Astrocyte (in vitro differentiated cells and primary cell): ENCODE measurements at regions not wholly inside any gene's neighbourhood (a gene's known extent, or its start where the extent isn't known, plus 50 kb on each side); places are given as distances from the start of the nearest gene placed in this dataset.

Experiments
- EZH2 ChIP-seq: IDR thresholded peaks from 2 replicates; pipeline ENCODE4 v1.6.1; 2012; ENCODE audit warnings: mild to moderate bottlenecking, low read length, inconsistent platforms; ENCODE audit not compliant: insufficient read depth
- TF ChIP-seq, protein P1 (sequence below): IDR thresholded peaks from 2 replicates; pipeline ENCODE4 v1.5.1; 2011; ENCODE audit warnings: low read depth, mild to moderate bottlenecking, inconsistent platforms, low read length, moderate library complexity; ENCODE audit not compliant: insufficient read depth

DNA sequence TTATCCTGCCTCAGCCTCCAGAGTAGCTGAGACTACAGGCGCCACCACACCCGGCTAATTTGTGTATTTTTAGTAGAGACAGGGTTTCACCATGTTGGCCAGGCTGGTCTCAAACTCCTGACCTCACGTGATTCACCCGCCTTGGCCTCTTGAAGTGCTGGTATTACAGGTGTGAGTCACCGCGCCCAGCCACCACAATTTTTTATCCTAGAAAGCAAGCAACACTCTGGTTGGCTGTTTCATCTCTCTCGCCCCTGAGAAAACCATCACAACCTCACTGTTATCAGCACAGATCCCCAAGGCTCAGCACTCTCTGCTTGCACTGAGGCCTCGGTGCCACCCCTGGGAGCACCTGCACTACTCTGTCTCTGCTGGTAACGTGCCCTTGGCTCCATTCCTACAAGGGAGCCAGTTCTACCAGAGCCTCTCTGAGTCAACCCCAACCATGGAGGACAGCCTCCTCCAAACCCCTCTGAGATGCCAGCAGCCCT lies 134.8 kb upstream of the AGAP1 start:
- TF ChIP-seq, protein P1, sequence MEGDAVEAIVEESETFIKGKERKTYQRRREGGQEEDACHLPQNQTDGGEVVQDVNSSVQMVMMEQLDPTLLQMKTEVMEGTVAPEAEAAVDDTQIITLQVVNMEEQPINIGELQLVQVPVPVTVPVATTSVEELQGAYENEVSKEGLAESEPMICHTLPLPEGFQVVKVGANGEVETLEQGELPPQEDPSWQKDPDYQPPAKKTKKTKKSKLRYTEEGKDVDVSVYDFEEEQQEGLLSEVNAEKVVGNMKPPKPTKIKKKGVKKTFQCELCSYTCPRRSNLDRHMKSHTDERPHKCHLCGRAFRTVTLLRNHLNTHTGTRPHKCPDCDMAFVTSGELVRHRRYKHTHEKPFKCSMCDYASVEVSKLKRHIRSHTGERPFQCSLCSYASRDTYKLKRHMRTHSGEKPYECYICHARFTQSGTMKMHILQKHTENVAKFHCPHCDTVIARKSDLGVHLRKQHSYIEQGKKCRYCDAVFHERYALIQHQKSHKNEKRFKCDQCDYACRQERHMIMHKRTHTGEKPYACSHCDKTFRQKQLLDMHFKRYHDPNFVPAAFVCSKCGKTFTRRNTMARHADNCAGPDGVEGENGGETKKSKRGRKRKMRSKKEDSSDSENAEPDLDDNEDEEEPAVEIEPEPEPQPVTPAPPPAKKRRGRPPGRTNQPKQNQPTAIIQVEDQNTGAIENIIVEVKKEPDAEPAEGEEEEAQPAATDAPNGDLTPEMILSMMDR = no peak
- TF ChIP-seq EZH2 = no peak
